ENCODE measurements at regions not wholly inside any gene's neighbourhood (a gene's known extent, or its start where the extent isn't known, plus 50 kb on each side); places are given as distances from the start of the nearest gene placed in this dataset.
A peak's percentile ranks its signal among the peaks of the same experiment; 100 is the strongest.

DNA sequence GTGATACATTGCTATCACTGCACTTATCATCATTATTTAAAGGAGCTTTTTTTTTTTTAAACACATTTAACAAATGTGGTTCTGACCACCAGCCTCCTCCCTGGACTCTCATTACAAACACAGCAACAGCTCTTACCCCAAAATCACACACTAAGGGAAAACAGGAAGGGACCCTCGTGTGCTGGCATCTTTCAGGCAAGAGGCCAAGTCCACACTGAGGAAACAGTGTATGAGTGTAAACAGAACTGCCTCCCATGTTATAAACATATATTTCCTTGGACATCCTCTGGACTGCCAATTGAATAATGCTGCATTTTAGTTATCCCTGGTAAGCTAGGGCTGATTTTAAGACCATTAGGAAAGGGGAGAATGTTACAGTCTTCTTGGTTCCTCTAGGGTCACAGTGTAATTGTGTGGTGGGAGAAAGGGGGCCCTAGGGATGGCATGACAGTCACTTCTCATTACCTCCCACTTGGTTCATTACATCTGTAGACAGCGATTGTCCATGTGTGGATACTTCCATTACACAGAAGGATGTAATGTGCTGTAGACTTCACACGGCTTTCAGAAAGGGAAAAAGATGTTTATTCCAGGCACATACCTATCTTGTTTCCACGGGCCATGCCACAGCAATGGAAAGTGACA is 244.6 kb upstream of the TET2 start:
- no peak for DNase-seq

DNA sequence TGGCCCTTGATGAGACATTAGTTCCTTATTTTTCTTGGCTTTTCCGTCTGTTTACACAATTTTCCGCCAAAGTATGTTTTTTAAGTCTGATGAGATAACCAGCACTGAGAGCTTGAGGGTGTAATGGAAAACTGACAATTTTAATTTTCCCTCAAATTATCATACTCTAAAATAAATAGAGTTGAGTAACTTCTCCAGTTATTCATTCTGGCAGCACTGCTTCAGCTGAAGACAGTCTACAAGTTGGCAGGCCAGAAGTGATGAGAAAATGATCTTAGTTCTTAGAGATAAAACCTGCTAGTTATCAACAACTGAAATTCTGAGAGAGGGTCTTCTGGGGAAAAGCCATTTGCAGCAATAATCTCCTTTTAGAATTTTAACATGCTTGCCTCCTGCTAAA is 241.6 kb upstream of the TET2 start:
- no peak for DNase-seq

GRCh38 chr4:104905546-104905945 is 241.1 kb upstream of the TET2 start:
- DNase-seq, result no peak

GRCh38 chr4:104906276-104906675 is 240.4 kb upstream of the TET2 start:
- DNase-seq, result no peak

DNA sequence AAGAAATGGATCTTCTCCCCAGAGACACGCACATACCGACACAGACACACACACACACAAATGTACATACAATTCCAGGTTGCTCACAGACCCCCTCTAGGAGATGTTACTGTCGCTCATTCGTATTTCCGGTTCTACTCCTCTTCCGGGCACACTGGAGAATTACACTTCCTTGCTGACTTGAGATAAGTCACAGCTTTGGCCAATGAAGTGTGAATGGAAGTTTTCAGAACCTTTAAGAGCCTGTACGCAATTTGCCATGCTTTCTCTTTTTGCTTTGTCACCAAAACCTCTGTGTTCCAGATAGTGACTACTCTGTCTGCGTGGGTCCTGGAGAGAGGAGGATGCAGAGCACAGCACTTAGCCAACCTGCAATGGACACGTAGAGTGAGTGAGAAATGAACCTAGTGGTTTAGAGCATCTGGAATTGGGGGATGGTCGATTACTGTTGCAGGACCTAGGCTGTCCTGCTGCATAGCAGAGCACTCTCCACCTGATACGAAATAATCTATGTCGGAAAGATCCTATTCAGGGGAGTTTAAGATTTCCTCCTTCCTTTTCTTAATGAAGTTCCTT is 239.5 kb upstream of the TET2 start:
- DNase-seq, result no peak

DNA sequence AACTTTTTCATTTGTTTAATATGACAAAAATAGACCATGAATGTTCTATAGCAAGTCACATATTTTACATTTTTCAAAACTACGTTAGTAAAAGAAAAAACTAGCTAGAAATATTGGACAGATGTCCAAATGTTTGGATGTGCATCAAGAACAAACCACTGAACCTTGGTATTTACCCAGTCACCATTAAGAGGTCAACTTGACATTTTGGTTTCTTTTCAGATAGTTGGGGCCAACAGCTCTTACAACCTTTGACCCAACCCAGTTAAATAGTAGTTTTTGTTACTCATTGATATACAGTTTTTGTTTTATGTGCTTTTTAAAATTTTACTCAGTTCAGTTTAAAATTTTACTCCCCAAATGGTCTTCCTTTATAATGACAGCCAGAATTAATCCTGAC is 238.7 kb upstream of the TET2 start:
- DNase-seq, result no peak

DNA sequence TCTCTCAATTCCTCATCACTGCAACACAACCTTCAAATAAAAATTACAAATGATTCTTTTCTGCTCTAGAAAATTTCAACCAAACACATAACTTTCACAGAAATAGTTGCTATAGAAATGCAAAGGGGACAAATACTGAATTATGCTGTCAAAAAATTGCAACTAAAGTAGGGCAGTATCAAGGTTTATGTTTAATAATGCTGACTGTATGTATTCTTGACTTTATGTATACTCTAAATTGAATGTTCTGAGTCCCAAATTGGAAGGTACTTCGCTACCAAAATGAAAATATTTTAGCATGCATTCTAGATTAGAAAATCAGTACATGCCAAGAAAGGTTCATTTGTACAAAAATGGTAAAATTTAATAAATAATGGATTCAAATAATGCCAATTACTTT is 237.3 kb upstream of the TET2 start:
- DNase-seq, result no peak

DNA sequence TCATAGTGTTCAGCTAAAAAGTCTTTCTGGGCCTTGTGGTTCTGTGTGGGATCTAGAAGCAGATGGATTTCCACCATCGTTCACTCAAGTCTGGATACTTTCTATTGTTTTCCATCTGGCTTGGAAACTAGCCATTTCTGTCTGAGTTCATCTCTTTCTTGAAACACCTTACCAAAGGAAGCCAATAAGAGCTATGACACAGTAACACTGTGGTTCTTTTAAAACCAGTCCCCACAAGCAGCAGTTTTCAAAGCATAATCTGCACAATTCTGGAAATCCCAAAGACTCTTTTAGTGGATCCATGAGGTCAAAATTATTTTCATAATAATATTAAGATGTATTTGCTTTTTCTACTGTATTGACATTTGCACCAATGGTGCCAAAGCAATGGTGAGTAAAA is 234.2 kb upstream of the TET2 start:
- DNase-seq, result no peak

DNA sequence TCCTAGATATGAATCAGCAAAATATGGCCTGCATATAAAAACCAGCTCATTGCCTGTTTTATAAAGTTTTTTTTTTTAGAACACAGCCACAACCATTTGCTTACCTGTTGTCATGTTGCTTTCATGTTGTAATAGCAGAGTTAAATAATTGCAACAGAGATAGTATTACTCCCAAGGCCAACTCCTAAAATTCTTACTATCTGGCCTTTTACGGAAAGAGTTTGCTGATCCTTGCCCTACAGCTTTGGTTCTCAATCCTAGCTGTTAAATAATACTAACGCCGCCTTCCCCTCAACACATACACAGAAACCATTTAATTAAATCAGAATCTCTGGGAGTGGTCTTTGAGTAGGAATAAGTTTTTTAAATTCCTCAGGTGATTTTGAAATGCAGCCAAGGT is 231.3 kb upstream of the TET2 start:
- no peak for DNase-seq

GRCh38 chr4:104915864-104916263 is 230.8 kb upstream of the TET2 start:
- no peak for DNase-seq

GRCh38 chr4:104919406-104919805 is 227.3 kb upstream of the TET2 start:
- DNase-seq, result no peak

GRCh38 chr4:104930298-104930697 is 216.4 kb upstream of the TET2 start:
- DNase-seq, result no peak

DNA sequence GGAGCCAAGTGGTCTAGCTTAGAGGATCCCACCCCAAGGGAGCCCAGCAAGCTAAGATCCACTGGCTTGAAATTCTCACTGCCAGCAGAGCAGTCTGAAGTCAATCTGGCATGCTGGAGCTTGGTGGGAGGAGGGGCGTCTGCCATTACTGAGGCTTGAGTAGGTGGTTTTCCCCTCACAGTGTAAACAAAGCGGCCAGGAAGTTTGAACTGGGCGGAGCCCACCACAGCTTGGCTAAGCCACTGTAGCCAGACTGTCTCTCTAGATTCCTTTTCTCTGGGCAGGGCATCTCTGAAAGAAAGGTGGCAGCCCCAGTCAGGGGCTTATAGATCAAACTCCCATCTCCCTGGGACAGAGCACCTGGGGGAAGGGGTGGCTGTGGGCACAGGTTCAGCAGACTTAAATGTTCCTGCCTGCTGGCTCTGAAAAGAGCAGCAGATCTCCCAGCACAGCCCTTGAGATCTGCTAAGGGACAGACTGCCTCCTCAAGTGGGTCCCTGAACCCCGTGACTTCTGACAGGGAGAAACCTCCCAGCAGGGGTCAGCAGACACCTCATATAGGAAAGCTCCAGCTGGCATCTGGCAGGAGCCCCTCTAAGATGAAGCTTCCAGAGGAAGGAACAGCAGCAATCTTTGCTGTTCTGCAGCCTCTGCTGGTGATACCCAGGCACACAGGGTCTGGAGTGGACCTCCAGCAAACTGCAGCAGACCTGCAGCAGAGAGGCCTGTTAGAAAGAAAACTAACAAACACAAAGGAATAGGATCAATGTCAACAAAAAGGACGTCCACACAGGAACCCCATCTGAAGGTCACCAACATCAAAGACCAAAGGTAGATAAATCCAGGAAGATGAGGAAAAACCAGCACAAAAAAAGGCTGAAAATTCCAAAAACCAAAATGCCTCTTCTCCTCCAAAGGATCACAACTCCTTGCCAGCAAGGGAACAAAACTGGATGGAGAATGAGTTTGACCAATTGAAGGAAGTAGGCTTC is 215.6 kb upstream of the TET2 start:
- DNase-seq, result peak; percentile 51 to 54

GRCh38 chr4:104938624-104939023 is 208.1 kb upstream of the TET2 start:
- peak in 1 of 2 donors; percentile 32 for DNase-seq

GRCh38 chr4:104940927-104941326 is 205.7 kb upstream of the TET2 start:
- DNase-seq, result no peak

GRCh38 chr4:104941661-104942062 is 205.0 kb upstream of the TET2 start:
- no peak for DNase-seq

GRCh38 chr4:104942990-104943743 is 203.5 kb upstream of the TET2 start:
- peak in 1 of 2 donors; percentile 18 for DNase-seq

- no peak for DNase-seq
Measured at GRCh38 chr4:104944596-104944995, 202.1 kb upstream of the TET2 start.

DNA sequence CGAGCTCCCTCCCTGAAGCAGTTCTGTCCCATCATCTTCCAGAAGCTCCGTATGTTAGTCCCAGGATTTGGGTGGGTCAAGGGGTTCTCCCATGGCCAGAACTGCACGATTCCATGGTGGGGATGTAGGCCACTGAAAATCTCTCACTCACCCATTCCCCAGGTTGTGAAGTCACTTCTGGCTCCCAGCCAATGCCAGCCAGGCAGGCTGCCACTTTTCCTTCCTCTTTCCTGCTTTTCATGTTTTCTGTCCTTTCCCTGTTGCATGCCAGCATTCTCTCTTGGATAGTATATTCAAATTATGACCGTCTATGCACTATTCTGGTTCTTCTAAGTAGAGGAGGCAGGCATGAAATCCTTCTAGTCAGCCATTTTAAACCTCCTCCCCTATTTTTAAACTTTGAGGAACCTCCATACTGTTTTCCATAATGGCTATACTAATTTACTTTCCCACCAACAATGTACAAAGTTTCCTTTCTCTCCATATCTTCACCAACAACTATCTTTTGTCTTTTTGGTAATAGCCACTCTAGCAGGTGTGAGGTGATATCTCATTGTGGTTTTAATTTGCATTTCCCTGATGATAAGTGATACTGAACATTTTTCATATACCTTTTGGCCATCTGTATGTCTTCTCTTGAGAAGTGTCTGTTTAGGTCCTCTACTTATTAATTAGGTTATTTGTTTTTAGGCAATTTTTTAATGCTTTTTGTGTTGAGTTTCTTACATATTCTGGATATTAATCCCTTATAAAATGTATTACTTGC is 182.1 kb upstream of the TET2 start:
- DNase-seq, result no peak

DNA sequence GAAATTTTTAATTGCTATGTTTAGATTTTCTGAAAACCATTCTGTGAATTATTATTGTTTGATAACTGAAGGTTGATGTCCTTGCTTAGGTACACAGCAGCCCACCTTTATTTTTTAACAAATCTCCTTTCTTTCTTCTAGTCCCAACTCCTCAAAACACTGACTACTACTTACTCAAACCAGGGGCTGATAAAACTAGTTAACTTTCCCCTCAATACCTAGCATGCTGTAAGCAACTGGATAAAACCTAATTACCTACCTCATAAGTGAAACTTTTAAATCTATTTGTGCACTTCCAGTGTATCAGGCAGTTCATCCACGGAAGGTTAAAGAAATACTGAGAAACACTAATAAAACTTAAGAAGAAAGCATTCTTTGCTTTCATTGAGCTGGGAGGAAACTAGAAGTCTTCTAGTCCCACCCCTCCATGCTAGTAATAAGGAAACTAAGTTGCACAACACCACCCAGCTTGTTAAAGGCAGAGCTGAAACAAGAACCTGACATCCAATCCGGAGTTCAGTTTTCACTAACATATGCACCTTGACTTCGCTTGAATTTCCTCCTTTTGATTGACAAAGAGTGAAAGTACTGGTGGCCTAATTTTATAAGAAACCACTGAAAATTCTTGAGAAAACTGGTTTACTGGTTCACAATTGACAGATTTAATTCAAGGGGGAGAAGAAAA is 180.2 kb upstream of the TET2 start:
- DNase-seq, result peak; percentile 32 to 44

GRCh38 chr4:104967034-104967401 is 179.7 kb upstream of the TET2 start:
- DNase-seq, result no peak

Data from CD4-positive, alpha-beta T cell treated with Interleukin-1 beta for 1 hour (primary cell).